ENCODE measurements at regions not wholly inside any gene's neighbourhood (a gene's known extent, or its start where the extent isn't known, plus 50 kb on each side); places are given as distances from the start of the nearest gene placed in this dataset.

DNA sequence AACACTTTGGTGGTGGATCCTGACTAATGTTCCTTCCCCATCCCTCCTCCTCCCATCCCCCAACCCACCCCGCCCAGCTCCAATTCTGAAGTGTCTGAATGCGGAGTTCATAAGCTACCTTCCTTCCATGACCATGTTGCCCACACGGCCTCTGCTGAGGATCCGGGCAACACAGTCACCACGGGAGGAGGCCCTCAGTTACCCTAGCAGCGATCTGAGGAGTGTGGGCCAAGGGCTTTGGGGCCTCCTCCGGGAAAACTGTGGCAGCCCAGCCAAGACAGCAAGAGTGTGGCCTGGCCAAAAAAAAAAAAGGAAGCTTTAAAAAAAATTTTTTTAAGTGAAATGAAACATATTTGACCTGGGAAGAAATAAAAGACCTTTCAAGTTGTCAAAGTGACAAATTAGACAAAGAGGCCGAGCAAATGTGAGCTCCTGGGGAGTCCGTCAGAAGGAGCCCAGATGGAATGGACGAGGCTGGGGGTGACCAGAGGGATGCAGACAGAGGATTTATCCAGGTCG is 169.0 kb upstream of the PKDCC start:
- TF ChIP-seq, protein P1, sequence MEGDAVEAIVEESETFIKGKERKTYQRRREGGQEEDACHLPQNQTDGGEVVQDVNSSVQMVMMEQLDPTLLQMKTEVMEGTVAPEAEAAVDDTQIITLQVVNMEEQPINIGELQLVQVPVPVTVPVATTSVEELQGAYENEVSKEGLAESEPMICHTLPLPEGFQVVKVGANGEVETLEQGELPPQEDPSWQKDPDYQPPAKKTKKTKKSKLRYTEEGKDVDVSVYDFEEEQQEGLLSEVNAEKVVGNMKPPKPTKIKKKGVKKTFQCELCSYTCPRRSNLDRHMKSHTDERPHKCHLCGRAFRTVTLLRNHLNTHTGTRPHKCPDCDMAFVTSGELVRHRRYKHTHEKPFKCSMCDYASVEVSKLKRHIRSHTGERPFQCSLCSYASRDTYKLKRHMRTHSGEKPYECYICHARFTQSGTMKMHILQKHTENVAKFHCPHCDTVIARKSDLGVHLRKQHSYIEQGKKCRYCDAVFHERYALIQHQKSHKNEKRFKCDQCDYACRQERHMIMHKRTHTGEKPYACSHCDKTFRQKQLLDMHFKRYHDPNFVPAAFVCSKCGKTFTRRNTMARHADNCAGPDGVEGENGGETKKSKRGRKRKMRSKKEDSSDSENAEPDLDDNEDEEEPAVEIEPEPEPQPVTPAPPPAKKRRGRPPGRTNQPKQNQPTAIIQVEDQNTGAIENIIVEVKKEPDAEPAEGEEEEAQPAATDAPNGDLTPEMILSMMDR (conservative IDR thresholded peaks at IDR 0.05) = no peak
- no peak for TF ChIP-seq EZH2 (IDR thresholded peaks at IDR 0.05; ENCODE audit: low read depth)

All from PC-9 (cell line).